HG03558 (cell line): ENCODE measurements at regions not wholly inside any gene's neighbourhood (a gene's known extent, or its start where the extent isn't known, plus 50 kb on each side); places are given as distances from the start of the nearest gene placed in this dataset.
A peak's percentile ranks its signal among the peaks of the same experiment; 100 is the strongest.

Source experiments
- ATAC-seq: cut with Tn5 transposase; IDR thresholded peaks from one replicate; pipeline ENCODE4 v1.9.1; 2021; ENCODE audit warnings: moderate number of reproducible peaks; ENCODE audit not compliant: unreplicated experiment; ENCODE audit errors: extremely low read depth

DNA sequence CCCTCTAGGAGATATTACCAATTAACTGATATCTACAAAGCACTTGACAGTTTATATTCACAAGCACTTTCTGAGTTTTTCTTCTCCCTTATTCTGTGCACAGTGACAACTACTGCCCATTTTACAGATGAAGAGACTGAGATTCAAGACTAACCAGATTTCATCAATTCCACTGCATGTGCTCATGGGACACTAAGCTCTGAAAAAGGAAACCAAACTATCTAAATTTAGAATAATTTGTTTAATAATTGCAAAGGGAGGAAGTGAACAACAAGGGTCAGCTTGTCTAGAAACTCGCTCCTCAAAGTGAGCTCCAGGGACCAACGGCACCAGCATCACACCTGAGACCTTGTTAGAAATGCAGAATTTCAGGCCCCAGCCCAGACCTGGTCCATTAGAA is 50.8 kb upstream of the MYLIP start:
- ATAC-seq, result peak; percentile 49

DNA sequence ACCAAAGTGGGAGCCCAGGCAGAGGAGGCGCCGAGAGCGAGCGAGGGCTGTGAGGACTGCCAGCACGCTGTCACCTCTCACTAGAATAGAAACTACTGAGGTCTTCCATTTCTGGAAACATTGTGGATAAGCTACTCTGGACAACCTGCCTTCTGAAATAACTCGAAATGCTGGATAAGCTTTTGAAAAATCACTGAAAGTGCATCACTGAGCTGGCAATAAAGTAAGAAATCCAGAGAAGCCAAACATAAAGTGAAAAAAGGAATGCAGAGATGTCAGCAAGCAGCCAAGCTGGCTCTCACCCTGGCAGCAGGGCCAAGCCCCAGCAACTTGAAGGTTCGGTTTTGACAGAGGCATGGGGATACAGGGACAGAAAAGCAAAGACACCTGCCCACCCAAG is 59.2 kb upstream of the MYLIP start:
- ATAC-seq, result no peak

DNA sequence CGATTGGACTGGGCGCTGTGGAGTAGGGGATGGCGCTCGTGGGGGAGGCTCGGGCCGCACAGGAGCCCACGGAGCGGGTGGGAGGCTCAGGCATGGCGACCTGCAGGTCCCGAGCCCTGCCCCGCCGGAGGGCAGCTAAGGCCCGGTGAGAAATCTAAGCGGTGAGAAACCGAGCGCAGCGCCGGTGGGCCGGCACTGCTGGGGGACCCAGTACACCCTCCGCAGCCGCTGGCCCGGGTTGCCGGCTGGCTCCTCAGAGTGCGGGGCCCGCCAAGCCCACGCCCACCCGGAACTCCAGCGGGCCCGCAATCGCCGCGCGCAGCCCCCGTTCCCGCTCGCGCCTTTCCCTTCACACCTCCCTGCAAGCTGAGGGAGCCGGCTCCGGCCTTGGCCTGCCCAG is 59.7 kb upstream of the MYLIP start:
- ATAC-seq, result no peak

DNA sequence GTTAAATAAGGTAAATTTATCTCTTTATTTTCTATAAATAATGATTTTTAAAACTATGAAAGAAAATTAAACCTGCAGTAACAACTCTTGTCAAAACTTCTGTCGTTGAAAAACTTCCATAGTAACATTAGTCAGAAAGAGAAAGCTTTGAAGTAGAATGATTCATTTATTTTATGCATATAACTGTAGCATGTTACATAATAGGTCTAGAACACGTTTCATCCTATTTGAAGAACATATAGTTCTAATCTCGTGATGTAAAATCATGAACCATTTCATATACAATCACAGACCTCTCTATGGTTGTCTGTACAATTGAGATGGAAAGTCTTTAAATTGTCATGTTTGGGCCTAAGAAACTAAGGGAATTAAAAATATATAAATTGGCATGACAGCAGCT is 61.3 kb upstream of the MYLIP start:
- no peak for ATAC-seq

DNA sequence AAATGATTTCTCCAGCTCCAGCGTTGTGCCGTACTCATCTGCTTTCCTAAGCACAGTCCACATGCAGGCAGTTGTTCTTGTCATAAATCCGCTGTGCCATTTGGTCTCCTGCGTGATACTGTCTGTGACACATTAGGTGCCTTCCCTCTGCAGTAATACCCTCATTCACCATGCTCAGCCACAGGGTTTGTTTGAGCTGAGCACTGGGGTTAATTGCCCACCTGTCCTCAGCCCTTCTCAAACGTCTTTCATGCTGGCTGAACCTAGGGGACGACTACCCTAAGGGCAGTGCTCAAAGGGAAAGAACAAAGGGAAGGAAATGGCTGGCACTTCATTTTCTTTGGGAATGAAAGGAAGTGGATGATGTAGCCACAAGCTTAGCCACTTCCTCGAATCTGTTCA is 64.2 kb upstream of the MYLIP start:
- ATAC-seq, result no peak

DNA sequence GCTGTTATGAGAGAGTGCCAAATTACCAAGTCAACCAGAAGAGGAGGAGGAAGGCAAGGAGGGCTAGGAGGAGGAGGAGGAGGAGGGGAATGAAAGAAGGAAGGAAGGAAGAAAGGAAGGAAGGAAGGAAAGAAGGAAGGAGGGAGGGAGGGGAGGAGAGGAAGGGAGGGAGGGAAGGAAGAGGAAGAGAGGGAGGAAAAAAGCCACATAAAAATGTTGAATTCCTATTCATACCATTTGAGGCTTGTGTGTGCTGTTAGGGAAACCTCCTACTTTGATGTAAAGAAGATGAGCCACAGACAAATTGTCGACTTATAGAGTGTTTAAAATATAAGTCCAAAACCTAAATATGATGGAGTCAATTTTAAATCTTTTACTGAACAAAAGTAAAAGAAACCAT is 65.3 kb upstream of the MYLIP start:
- ATAC-seq, result no peak

DNA sequence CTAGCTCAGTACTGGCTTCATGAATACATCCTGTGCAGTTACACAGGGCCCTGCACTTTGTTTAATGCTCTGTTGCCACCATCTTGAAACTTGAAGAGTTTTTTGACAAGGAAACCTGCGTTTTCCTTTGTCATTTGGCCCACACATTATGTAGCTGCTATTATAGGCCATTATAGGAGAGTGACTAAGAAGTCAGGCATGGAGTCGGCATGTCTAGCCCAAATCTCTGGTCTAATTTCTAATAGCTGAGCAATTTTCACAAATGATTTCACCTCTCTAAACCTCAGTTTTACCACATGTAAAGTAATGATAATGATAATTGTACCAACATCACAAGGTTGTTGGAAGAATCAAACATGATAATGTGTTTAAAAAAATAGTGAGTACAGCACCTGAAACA is 67.1 kb upstream of the MYLIP start:
- ATAC-seq, result no peak

DNA sequence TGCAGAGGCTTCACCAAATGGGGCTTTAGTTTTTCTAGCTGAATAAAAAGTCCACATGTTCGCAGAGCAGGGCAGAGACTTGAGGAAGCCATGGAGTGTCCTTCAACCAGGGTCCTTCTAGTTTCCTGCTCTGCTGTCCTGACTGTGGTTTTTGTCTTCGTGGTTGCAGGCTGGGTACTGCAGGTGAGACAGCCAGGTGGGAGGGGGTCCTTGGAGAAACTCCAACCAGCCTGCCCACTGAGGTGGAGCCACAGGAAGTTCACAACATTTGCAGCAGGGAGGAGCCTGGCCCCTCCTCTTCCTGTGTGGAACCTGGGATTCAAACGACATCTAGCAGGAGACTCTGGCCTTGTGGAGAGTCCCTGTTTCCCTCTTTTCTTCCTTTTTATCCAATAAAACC is 68.8 kb upstream of the MYLIP start:
- ATAC-seq, result no peak

DNA sequence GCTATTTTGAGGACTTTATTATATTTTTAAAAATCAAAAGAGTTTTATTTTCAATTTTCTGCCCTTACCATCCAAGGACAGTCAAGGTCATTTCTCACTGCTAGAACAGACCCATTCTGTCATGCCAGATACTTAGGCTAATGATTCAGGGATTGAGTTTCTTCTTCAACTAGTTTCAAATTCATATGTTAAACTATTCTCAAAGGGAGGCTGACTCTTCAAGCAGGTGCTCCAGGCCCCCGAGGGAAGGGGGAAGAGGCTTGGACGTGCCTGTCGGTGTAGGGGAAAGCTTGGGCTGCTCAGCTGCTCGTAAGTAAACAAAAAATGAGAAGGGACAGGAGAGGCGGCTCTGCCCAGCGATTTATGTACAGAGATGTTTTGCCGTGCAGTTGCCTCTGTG is 69.4 kb upstream of the MYLIP start:
- ATAC-seq, result no peak

DNA sequence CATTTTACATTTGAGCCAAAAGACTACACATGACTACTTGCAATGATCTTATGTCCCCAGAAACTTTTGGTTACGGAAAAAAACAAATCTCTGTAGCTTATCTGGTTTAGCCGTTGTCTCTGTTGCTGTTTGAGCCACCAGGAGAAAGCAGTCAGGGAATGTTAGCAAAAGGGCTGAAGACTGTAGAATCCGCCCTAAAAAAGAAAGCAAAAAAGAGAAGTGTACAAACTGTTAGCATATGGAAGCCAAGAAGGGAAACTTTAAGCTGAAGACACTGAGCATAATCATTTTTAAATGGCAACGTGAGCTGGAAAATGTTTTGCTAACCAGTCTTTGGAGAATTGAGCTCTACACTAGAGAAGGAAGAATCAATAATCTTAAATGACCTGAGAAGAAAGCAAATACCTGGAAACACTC is 69.9 kb upstream of the MYLIP start:
- ATAC-seq, result no peak

DNA sequence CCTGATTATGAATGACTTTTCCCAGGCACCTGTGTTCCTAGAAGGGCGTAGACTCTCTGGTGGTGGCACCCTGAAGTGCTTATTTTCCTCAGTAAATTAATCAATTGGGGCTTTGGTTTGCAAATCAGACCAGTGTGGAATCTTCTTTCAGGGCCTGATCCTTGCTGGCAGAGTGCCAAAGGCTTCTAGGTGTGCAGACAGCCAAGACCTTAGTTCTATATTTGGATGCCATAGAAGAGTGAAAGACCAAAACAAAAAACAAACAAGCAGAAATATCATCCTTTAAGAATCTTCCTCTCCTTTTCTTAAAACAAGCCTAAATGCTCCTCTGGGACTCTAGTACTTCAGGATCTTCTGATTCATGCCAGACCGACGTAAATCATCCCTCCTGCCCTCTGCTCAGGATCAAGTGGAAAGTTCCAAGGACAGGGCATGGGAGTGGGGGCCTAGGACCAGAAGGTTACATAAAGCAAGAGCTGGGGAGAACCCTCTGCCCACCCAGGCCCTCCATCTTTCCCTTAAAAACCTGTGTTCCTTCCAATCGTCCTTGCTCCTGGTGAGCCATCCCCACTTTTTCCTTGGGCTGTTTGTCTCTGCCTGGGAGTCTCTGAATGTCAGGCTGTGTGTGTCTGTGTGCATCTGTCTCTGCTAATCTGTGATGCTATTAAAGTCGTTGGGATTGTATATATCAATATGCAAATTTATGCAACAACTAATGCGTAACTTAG is 70.5 kb upstream of the MYLIP start:
- ATAC-seq, result no peak

DNA sequence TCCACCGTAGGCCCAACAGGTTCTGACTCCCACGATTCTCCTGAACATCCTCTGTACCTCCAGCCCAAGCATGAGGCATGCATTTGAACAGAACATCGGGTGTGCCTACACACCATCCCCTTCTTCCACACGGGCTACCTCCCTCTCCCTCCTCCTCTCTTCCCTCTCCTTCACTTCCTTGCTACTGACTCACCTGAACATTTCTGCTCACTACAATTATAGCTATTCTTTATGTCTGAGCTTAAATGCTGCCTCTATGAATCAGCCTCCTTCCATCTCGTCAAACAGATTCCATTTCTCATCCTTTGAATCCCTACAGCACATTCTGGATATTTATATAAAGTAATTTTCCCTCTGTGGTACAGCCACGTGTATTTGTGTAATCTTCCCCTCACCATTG is 71.4 kb upstream of the MYLIP start:
- ATAC-seq, result no peak

DNA sequence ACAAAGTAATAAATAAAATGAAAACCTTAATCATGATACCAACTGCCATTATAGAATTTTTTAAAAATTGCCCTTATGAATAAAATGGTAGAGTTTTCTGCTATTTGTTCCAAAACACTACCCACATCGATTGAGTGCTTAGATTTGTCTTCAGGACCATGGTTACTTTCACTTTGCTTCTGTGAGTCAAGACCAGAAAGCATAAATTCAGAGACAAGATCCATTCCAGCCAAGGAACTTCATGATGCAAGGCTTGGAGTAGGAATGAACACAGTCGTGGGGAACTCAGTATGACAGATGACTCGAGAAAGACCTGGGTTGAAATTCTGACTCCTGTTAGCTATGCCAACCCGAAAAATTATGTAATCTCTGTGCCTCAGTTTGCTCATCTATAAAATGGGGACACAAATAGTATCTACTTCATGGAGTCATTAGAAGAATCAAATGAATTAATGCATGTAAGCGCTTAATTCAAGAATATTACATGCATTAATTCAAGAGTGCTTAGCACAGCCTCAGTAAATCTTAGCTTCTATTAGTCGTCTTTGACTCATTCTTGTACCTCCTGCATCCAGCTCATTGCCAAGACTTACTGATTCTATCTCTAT is 72.5 kb upstream of the MYLIP start:
- ATAC-seq, result no peak

DNA sequence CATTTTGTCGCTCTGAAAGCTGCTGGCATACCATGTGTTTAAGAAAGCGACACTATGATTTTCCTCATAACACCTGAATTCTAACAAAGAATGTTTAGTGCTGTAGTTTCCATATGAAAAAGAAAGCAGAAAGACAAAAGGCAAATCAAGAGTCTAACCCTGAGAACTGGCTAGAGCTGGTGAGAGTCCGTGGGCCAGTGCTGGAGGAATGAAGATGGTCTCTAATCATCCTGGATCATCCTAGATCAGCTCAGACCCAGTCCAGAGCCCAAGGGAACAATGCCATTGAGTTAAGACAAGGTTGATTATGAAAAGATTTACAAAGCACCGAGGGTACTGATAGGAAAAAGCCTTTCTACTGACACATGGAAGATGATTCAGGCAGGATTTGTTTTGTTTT is 73.0 kb upstream of the MYLIP start:
- no peak for ATAC-seq

DNA sequence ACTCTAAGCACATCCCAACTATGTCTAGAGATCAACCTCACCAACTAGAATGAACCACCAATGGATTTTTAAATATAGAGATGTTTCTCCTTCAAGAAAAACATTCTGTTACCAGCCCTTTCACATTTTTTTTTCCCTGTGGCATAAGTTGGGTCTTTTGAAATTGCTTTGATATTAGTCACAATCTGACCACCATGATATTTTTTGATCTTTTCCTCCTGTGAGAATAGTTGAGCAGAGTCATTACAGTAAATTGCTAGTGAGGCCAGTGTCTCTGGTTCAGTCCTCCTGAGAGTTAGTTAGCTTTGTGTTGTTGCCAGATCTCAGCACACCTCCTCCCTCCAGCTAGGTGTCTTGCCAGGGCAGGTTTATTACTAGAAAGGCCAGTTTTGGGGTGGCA is 79.7 kb upstream of the MYLIP start:
- ATAC-seq, result no peak

DNA sequence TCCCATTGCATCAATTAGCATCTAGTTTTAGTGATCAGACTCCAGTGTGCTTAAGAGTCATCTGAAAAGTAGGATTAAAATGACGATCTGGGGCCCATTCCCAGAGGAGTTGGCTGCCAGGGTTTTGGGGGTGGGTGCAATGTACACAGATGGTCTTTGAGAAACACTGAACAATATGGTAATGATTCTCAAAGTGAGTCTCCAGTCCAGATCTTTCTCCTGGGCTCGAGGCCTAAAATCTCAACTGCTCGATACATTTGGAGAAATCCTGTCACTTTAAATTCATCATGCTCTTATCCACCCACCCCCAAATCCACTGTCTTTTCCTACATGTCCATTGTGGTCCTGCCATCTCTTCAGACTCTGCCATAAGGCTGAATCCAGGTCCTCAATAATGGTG is 80.7 kb upstream of the MYLIP start:
- no peak for ATAC-seq

DNA sequence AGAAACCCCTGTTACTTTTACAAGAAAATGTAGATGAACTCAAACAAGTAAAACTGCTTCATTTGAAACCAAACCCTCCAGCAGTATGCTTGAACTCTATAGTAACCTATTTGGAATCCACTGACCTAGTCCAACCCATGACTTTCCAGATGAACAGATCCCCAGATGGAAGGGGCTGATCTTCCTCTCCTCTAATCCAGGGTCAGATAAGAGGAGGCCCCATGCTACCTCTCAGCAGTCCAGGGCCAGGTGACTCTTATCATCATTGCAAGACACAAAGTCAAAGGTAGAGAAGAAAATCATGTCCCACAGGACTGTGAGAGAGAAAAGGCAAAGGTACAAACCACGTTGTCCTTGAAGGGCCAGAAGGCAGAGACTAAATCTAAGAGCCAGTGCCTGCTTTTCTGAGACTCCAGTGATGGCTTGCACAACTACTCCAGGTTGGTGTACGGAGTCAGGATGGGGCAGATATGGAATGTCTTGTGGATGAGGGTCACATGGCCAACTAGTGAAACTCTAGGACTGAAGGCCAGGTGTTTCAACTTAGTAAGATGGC is 81.4 kb upstream of the MYLIP start:
- no peak for ATAC-seq

DNA sequence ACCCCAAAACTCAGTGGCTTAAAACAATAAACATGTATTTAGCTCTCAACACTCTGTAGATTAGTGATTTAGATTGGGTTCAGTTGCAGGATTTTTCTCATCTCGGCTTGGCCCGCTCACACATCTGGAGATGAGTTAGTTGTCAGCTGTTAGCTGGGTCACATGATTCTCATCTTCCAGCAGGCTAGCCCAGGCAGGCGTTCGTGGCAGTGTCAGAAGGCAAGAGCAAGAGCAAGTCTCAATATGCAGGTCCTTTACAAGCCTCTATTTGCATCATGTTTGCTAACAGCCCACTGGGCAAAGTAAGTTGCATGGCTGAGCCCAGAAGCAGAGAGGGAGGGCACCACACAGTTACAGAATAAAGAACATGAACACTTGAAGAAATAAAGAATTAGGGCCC is 83.6 kb upstream of the MYLIP start:
- no peak for ATAC-seq

DNA sequence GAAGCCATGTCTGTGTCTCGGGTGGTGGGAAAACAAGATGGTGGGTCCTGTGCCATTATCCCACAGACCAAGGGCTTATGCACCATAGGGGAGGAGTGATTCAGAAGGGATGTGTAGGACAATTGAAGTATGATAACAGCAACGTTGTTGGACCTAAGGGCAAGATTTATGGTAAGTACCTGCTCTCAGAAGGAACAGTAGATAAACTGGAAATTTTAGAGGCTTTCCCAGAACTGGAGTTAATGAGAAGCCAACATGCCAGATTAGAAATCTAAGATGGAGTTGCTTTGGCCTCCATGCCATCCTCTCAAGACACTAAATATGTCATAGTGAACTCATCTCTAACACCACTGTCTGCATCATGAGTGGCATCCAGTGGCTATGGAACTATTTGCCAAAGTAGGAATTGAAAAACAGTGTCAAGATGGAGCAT is 84.7 kb upstream of the MYLIP start:
- ATAC-seq, result no peak

DNA sequence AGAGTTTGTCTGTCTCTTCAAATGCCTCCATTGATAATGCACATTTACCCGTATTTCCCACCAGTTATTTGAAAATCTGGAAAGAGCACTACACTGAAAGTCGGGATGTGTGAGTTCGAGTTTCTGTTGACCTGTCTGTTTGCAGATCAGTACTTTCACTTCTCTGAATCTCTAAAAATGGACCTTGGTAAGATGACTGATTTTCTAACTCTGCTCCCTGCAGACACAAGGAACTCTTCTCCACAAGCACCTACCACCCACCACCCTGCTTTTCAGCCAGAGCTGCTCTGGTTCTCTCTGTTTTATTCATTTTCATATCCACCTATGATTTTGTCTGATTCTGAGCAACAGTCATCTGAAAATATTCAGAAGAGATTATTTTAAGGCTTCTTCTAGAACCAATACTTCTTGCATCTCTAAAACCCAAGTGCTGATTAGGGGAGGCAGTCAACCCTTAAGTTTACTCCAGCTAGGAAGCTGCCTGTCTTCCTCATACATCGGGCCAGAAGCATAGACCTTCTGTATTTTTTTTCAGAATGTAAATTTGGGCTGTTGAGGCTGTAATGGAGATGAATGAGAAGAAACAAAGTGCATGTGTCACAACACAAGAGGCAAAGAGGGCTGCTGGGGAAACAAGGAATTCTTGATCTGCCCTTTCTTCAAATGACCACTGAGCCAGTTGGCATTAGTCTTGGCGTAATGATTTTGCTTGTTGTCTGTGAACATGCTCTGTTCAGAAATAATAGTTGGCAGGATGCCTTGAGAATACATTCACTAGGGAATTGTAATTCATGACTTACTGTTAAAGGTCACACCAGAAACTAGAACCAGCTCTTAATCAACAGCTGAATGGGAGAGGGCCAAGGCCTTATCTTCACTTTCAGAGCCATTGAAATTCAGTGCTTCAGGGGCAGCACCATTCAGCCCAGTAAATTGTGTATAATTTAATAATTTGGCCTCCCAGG is 85.4 kb upstream of the MYLIP start:
- no peak for ATAC-seq

DNA sequence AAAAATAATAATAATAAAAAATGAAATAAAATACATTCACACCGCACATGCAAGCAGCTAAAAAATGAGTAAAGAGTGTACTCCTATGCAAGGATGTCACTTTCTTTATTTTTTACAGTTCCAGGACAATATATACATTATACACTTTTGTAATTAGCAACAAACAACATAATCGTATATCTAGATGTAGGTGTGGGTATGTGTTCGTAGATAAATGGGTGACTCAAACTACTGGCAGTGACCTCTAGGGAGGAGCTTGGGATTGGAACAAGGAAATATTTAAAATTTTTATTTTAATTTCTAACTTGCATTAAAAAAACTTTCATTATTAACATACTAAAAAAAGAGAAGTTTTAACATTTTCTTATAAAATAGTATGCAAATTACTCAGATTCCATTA is 86.1 kb upstream of the MYLIP start:
- ATAC-seq, result no peak
